SIG-M5 treated with dmso at 0.1 percent for 504 hours (cell line): ENCODE measurements at regions not wholly inside any gene's neighbourhood (a gene's known extent, or its start where the extent isn't known, plus 50 kb on each side); places are given as distances from the start of the nearest gene placed in this dataset.
A peak's percentile ranks its signal among the peaks of the same experiment; 100 is the strongest.

Experiments used
- DNase-seq: peaks from one replicate; lab custom pipeline; 2025; ENCODE audit not compliant: unreplicated experiment; lab: John Stamatoyannopoulos, UW

GRCh38 chr6:40912158-40912946 is 126.7 kb downstream of the UNC5CL start:
- peak; percentile 28 for DNase-seq

GRCh38 chr6:40910260-40910893 is 128.6 kb downstream of the UNC5CL start:
- no peak for DNase-seq

GRCh38 chr6:40909811-40910210 is 129.2 kb downstream of the UNC5CL start:
- no peak for DNase-seq

DNA sequence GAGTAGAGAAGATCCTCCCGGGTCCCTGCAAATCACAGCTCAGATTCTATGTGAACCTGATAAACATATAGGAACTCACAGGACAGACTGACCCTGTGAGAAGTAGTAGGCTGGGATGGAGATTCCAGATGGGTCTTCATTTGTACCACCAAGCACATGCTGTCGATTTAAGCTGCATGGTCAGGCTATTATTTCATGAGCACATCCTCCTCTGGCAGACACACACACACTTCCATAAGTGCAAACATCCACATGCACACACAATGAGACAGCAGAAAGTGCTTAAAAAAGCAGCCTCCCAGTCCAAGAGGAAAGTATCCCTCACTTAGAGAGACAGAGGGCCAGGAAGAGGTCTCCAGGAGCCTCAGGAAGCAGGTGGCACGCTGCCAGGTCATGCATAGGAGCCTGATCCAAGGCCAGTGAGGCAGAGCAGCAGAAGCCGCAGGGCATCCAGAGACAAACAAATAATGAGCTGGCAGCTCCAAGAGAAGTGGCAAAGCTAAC is 131.8 kb downstream of the UNC5CL start:
- DNase-seq, result peak; percentile 8

- no peak for DNase-seq
These were observed 132.3 kb downstream of the UNC5CL start for GRCh38 chr6:40906759-40907158.

DNA sequence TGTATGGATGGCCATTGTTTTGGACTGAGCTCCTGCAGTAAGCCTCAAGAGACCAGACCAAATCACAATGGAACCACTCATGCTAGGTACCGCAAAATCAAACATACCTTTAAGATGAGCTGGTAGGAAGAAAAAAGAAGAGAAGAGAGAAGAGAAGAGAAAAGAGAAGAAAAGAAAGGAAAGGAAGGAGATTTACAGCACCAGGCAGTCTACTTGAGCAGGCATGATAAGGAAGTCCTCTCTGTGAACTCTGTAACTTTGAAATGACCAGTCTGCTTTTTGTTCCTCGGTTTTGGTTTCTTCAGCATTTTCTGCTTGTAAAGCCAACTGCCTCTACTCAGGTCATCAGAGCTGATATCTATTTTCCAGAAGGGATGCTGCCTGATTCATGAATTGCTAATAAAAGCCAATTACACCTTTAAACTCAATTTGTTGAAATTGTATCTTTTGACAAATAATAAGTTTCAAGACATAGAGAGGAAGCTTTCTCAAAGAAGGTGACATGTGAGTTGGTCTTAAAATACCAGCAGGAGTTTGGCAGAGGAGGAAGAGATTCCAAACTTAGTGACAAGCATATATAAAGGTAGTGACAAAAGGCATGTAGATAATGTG is 134.3 kb downstream of the UNC5CL start:
- DNase-seq, result no peak

DNA sequence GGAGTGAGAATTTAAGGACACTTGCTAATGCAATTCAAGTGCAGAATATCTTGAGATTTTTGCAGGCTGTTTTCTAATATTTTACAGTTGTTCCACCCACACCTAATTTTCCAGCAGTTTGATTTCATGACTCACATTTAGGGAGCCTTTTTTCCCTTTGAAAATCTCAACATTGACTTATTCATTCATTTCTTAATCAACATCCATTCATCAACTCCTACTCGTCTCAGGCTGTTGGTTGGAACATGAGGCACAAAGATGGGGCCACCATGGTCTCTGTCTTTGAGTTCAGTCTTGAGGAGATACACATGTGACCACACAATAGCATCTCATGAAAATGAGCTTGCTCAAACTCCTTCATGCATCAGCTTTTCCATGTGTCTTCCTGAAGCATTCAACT is 135.6 kb downstream of the UNC5CL start:
- no peak for DNase-seq

DNA sequence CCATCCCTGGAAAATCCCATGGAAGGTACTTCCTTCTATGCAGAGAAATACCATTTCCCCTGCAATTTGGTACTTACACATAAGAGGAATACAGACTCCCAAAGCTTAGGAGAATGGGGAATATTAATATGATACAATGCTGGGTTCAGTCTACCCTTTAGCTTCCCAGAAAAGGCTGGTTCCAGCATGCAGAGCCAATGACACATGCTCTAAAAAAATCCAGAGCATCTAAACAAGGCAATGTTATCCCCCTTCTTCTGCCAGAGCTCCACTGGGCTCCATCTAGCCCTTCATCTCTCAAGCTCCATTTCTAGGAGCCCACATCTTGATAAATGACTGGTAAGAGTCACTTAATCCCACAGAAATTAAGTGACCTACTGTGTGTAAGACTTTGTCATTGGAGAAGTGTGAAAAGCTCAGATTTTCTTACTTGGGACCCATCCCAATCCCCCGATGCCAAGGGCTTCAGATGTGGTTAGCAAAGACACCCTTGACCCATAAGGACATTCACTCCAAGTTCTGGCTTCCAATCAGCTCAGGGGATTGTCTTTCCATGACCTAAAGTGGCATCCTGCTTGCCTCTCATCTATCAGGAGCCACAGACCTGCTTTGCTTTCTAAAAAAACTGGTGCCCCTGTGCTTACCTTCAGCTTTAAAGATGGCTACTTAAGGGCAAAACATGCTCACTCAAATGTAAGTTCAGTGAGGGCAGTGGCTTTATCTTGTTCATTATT is 137.5 kb downstream of the UNC5CL start:
- no peak for DNase-seq

DNA sequence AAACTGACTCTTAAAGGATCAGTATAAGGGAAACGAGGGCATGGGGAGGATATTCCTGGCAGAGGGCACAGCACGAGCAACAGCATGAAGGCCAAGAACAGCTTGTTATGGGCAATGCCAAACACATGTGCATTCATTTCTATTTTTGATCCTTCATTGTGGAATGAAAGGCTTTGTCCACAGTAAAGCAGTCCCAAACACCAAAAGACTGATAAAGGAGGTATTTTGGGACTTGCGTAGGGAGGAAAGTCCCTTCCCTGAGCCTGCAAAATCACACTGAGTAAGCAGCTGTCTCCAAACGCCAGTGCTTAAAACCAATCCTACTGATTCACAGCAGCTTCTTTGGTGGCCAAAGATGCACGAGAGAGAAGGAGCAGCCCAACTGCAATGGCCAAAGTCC is 138.2 kb downstream of the UNC5CL start:
- DNase-seq, result no peak

- DNase-seq, result no peak
These were observed 139.3 kb downstream of the UNC5CL start for GRCh38 chr6:40899684-40900155.

DNA sequence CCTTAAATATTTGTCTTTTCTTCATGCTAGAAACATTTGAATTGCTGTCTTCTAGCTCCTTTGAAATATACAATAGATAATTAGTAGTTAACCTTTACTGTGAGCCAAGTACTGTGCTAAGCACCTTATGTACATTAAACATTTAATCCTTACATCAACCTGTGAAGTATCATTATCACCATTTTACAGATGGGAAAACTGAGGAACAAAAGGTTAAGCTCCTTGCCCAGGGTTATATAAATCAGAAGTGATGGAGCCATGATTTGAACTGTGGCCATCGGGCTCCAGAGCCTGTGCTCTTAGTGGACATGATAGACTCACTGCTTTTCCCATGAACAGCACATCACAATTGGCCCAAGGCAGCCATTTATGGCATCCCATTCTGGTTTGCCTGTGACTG is 140.9 kb downstream of the UNC5CL start:
- DNase-seq, result no peak

GRCh38 chr6:40897390-40898003 is 141.5 kb downstream of the UNC5CL start:
- DNase-seq, result no peak

DNA sequence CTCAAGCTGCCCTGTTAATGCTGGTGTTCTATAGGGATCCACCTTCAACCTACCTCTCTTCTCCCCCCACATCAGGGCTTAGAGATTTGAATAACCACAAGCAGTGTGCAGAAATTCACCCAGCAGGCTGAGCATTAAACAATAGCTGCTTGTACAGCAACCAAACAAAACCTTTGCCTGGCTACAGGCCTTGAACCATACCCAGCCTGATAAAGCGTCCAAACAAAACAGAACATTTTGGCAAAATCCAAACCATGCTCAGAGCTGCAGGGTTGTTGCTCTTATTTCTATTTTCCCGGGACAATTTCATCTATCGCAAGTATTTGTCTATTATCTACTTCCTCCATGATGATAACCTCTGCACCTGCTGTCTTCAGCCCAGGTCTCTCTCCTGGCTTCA is 142.3 kb downstream of the UNC5CL start:
- DNase-seq, result no peak

- no peak for DNase-seq
These were observed 143.8 kb downstream of the UNC5CL start for GRCh38 chr6:40894962-40895799.

GRCh38 chr6:40893021-40893420 is 146.0 kb downstream of the UNC5CL start:
- DNase-seq, result no peak

DNA sequence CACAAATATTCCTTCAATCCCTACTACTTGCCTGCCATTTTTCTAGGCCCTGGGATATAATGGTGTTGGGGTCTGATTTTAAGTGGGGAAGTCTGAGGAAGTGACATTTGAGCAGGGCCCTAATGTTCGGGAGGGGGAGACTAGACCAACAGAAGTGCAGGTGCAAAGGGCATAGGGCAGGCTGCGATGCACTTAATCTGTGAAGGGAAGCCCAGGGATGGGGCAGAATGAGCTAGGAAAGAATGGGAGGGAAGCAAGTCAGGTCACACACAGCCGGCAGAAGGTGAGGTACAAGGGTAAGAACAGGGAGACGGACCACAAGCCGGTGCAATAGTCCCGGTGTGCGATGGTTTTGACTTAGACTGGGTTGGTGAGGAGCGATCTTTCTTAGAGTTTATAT is 146.8 kb downstream of the UNC5CL start:
- no peak for DNase-seq

DNA sequence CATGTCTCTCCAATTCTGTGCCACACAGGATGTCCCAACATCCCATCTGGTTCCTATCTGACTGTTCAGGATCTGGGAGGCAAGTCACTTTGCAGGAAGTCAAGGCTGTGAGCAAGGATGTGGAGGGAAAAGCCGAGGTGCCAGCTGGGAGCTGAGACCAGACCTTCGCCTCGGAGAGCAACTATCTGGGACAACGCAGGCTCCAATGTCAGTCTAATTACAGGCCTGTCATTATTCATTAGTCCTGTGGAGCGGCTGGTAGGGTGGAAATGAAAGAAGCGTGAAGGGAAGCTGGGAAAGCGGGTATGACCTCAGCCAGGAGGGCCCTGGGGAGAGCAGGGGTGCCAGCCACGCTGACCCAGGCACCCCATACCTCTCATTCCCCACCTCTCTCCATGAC is 147.3 kb downstream of the UNC5CL start:
- no peak for DNase-seq

DNA sequence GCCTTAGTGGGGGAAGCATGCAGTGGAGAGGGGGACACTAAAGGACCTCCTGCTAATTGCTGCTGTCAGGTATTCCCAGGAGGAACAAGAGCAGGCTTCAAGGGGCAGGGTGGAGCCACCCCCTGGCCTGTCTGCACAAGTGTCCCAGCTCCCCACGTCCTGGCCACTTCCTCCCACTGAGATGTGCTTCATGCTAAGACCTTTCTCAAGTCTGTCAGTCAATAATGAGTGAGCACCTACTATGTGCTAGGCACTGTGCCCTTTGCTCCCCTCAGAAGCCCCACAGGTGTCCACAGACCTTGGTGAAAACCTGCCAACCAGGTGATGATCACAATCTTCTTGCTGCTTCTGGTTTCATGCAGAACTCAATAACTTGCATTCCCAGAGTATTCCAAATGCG is 147.9 kb downstream of the UNC5CL start:
- no peak for DNase-seq

GRCh38 chr6:40889137-40889832 is 149.7 kb downstream of the UNC5CL start:
- DNase-seq, result no peak
